GM23338 (cell line): ENCODE measurements at regions not wholly inside any gene's neighbourhood (a gene's known extent, or its start where the extent isn't known, plus 50 kb on each side); places are given as distances from the start of the nearest gene placed in this dataset.

Experiments used
- ATAC-seq: fragments of 200-7000 bp; cut with Tn5 transposase; 3 replicates; pipeline ENCODE4 v1.9.1; 2020
- DNase-seq: peaks from one replicate; pipeline ENCODE4 v3.0.0-alpha.2; 2015; ENCODE audit warnings: low spot score
- H2AFZ ChIP-seq: fragments of 200-600 bp; sonication (generic); 2 replicates; pipeline ENCODE4 v1.8.0; 2016; ENCODE audit warnings: antibody characterized with exemption, mild to moderate bottlenecking, moderate library complexity
- H3F3A ChIP-seq: fragments of 200-600 bp; sonication (generic); replicated peaks from 2 replicates; pipeline ENCODE4 v1.8.0; 2017; ENCODE audit warnings: antibody characterized with exemption, mixed run types, low read depth
- H3K27ac ChIP-seq: fragments of 200-600 bp; sonication (generic); 2 replicates; pipeline ENCODE4 v1.6.1; 2016; ENCODE audit warnings: low read depth
- H3K27me3 ChIP-seq: fragments of 200-600 bp; sonication (generic); 2 replicates; pipeline ENCODE4 v1.8.0; 2016; ENCODE audit warnings: mild to moderate bottlenecking, mixed run types, moderate library complexity; ENCODE audit not compliant: insufficient read depth
- H3K36me3 ChIP-seq: fragments of 200-600 bp; sonication (generic); 2 replicates; pipeline ENCODE4 v1.8.0; 2016; ENCODE audit warnings: mild to moderate bottlenecking; ENCODE audit not compliant: insufficient read depth
- H3K4me1 ChIP-seq: fragments of 200-600 bp; sonication (generic); 2 replicates; pipeline ENCODE4 v1.8.0; 2016; ENCODE audit warnings: mild to moderate bottlenecking, moderate library complexity; ENCODE audit not compliant: insufficient read depth
- H3K4me2 ChIP-seq: fragments of 200-600 bp; sonication (generic); 2 replicates; pipeline ENCODE4 v1.7.1; 2017; ENCODE audit warnings: mixed run types
- H3K4me3 ChIP-seq: fragments of 200-600 bp; sonication (generic); 2 replicates; pipeline ENCODE4 v1.6.1; 2016; ENCODE audit warnings: mixed run types
- H3K79me2 ChIP-seq: fragments of 200-600 bp; sonication (generic); replicated peaks from 2 replicates; pipeline ENCODE4 v1.8.0; 2017; ENCODE audit warnings: mild to moderate bottlenecking; ENCODE audit not compliant: insufficient read depth
- H3K9me2 ChIP-seq: fragments of 200-600 bp; sonication (generic); 2 replicates; pipeline ENCODE4 v1.8.0; 2017; ENCODE audit not compliant: insufficient read depth
- H4K20me1 ChIP-seq: fragments of 200-600 bp; sonication (generic); replicated peaks from 2 replicates; pipeline ENCODE4 v1.8.0; 2017; ENCODE audit warnings: mild to moderate bottlenecking; ENCODE audit not compliant: insufficient read depth
- H3K27ac Mint-ChIP-seq: 2 replicates; pipeline ENCODE4 v1.8.0; 2020; ENCODE audit warnings: inconsistent platforms, mild to moderate bottlenecking, moderate library complexity, mixed read lengths
- H3K27me3 Mint-ChIP-seq: 3 replicates; pipeline ENCODE4 v1.8.0; 2022; ENCODE audit warnings: low read depth, mild to moderate bottlenecking, moderate library complexity, mixed read lengths, inconsistent platforms; ENCODE audit not compliant: insufficient read depth, poor library complexity
- H3K36me3 Mint-ChIP-seq: 3 replicates; pipeline ENCODE4 v1.8.0; 2021; ENCODE audit warnings: low read depth, mild to moderate bottlenecking, inconsistent platforms, moderate library complexity, mixed read lengths
- H3K4me1 Mint-ChIP-seq: 3 replicates; pipeline ENCODE4 v1.8.0; 2020; ENCODE audit warnings: mild to moderate bottlenecking, inconsistent platforms, mixed read lengths
- H3K4me3 Mint-ChIP-seq: 3 replicates; pipeline ENCODE4 v1.8.0; 2021; ENCODE audit warnings: moderate library complexity, mild to moderate bottlenecking, inconsistent platforms, mixed read lengths
- H3K9me3 Mint-ChIP-seq: 3 replicates; pipeline ENCODE4 v1.8.0; 2020; ENCODE audit warnings: moderate library complexity, mild to moderate bottlenecking, inconsistent platforms, mixed read lengths
- CREB1 ChIP-seq: fragments of 250-450 bp; sonication (Bioruptor Pico); IDR thresholded peaks from 2 replicates; pipeline ENCODE4 v1.5.0; 2020; ENCODE audit warnings: low read depth, mild to moderate bottlenecking, moderate library complexity
- EZH2phosphoT487 ChIP-seq: fragments of 200-600 bp; sonication (generic); IDR thresholded peaks from one replicate; pipeline ENCODE4 v1.8.1; 2018; ENCODE audit warnings: antibody characterized with exemption; ENCODE audit not compliant: unreplicated experiment
- JUNB ChIP-seq: IDR thresholded peaks from one replicate; pipeline ENCODE4 v1.6.1; 2016; ENCODE audit warnings: antibody characterized with exemption; ENCODE audit not compliant: unreplicated experiment
- NANOG ChIP-seq: IDR thresholded peaks from 2 replicates; pipeline ENCODE4 v1.6.1; 2016; ENCODE audit warnings: antibody characterized with exemption, borderline replicate concordance
- STAT1 ChIP-seq: IDR thresholded peaks from one replicate; pipeline ENCODE4 v1.6.1; 2016; ENCODE audit warnings: antibody characterized with exemption; ENCODE audit not compliant: unreplicated experiment
- ZNF114 ChIP-seq: fragments of 250-450 bp; sonication (Bioruptor Pico); IDR thresholded peaks from 2 replicates; pipeline ENCODE4 v1.5.0; 2020; ENCODE audit warnings: mild to moderate bottlenecking, moderate library complexity
- ZNF331 ChIP-seq: fragments of 250-450 bp; sonication (Bioruptor Pico); IDR thresholded peaks from 2 replicates; pipeline ENCODE4 v1.5.0; 2020; ENCODE audit warnings: low read depth, mild to moderate bottlenecking, moderate library complexity
- TF ChIP-seq, protein P1 (sequence below), 2 experiments: fragments of 200-600 bp in 1 of 2; sonication (generic) in 1 of 2; conservative IDR thresholded peaks; 2 replicates each; pipeline versions ENCODE4 v1.5.1 to v1.6.1; 2016 to 2017; ENCODE audit warnings: antibody characterized with exemption in 2 of 2, low read depth in 2 of 2, mild to moderate bottlenecking in 2 of 2, moderate library complexity in 1 of 2
- TF ChIP-seq, protein P2 (sequence below): IDR thresholded peaks from one replicate; pipeline ENCODE4 v1.6.1; 2018; ENCODE audit warnings: antibody characterized with exemption; ENCODE audit not compliant: unreplicated experiment
- TF ChIP-seq, protein P3 (sequence below): IDR thresholded peaks from 2 replicates; pipeline ENCODE4 v1.6.1; 2016; ENCODE audit warnings: antibody characterized with exemption
- TF ChIP-seq, protein P4 (sequence below): fragments of 250-450 bp; sonication (Bioruptor Pico); IDR thresholded peaks from 2 replicates; pipeline ENCODE4 v1.5.0; 2020; ENCODE audit warnings: mild to moderate bottlenecking, moderate library complexity

DNA sequence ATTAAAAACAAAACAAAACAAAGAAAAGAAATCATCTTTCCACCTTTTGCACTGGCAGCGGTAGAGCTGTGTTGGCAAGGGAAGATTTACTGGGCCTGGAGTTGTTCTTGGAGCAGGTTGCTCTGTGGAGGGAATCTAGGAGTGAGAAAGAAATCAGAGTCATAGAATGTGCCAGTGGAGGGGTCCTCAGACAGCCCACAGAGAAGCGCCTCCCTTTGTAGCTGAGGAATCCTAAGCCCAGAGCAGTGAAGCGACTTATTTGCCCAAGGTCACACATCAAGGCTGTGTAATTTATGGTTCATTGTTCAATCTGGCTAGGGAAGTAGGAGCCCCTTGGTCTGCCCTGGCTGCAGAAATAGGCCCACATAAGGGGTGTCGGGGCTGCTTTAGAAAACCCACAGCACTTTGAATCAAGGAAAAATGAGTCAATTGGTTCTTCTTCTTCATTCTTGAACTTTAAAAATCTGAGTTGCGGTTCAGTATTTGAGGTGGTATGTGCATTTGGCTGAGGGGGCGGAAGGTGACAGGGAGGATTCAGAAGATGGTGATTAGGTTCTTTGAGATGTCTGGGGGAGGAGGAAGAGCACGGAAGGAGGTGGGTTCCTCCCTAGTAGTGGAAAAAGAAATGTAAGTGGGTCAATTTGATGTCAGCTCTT lies 253.7 kb downstream of the PTEN start:
- Histone ChIP-seq H3K4me1 (peaks cover 26% of the 10 kb centered on the region), H3K9me2 (peaks cover 5% of the 10 kb centered on the region), H3F3A (no peaks in the 10 kb centered on the region), H3K79me2 (no peaks in the 10 kb centered on the region), H3K27ac (no peak overlapping the region), H4K20me1 (no peaks in the 10 kb centered on the region), H3K4me3 (no peak overlapping the region), H2AFZ (peak overlapping the region; percentile 72), H3K36me3 (no peaks in the 10 kb centered on the region), H3K27me3 (no peaks in the 10 kb centered on the region), H3K4me2 (no peak overlapping the region)
- no peak for TF ChIP-seq JUNB
- TF ChIP-seq, protein P1, sequence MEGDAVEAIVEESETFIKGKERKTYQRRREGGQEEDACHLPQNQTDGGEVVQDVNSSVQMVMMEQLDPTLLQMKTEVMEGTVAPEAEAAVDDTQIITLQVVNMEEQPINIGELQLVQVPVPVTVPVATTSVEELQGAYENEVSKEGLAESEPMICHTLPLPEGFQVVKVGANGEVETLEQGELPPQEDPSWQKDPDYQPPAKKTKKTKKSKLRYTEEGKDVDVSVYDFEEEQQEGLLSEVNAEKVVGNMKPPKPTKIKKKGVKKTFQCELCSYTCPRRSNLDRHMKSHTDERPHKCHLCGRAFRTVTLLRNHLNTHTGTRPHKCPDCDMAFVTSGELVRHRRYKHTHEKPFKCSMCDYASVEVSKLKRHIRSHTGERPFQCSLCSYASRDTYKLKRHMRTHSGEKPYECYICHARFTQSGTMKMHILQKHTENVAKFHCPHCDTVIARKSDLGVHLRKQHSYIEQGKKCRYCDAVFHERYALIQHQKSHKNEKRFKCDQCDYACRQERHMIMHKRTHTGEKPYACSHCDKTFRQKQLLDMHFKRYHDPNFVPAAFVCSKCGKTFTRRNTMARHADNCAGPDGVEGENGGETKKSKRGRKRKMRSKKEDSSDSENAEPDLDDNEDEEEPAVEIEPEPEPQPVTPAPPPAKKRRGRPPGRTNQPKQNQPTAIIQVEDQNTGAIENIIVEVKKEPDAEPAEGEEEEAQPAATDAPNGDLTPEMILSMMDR (conservative IDR thresholded peaks at IDR 0.05; ENCODE audit: low read depth in 2 of 2), result no peak
- no peak for TF ChIP-seq STAT1
- no peak for TF ChIP-seq ZNF331 (CRISPR knock-in tag)
- no peak for TF ChIP-seq NANOG
- no peak for TF ChIP-seq CREB1 (CRISPR knock-in tag)
- TF ChIP-seq, protein P2, sequence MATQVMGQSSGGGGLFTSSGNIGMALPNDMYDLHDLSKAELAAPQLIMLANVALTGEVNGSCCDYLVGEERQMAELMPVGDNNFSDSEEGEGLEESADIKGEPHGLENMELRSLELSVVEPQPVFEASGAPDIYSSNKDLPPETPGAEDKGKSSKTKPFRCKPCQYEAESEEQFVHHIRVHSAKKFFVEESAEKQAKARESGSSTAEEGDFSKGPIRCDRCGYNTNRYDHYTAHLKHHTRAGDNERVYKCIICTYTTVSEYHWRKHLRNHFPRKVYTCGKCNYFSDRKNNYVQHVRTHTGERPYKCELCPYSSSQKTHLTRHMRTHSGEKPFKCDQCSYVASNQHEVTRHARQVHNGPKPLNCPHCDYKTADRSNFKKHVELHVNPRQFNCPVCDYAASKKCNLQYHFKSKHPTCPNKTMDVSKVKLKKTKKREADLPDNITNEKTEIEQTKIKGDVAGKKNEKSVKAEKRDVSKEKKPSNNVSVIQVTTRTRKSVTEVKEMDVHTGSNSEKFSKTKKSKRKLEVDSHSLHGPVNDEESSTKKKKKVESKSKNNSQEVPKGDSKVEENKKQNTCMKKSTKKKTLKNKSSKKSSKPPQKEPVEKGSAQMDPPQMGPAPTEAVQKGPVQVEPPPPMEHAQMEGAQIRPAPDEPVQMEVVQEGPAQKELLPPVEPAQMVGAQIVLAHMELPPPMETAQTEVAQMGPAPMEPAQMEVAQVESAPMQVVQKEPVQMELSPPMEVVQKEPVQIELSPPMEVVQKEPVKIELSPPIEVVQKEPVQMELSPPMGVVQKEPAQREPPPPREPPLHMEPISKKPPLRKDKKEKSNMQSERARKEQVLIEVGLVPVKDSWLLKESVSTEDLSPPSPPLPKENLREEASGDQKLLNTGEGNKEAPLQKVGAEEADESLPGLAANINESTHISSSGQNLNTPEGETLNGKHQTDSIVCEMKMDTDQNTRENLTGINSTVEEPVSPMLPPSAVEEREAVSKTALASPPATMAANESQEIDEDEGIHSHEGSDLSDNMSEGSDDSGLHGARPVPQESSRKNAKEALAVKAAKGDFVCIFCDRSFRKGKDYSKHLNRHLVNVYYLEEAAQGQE, result no peak
- TF ChIP-seq, protein P3, sequence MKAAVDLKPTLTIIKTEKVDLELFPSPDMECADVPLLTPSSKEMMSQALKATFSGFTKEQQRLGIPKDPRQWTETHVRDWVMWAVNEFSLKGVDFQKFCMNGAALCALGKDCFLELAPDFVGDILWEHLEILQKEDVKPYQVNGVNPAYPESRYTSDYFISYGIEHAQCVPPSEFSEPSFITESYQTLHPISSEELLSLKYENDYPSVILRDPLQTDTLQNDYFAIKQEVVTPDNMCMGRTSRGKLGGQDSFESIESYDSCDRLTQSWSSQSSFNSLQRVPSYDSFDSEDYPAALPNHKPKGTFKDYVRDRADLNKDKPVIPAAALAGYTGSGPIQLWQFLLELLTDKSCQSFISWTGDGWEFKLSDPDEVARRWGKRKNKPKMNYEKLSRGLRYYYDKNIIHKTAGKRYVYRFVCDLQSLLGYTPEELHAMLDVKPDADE, result no peak
- no peak for TF ChIP-seq ZNF114 (CRISPR knock-in tag)
- TF ChIP-seq EZH2phosphoT487, result no peak
- TF ChIP-seq, protein P4, sequence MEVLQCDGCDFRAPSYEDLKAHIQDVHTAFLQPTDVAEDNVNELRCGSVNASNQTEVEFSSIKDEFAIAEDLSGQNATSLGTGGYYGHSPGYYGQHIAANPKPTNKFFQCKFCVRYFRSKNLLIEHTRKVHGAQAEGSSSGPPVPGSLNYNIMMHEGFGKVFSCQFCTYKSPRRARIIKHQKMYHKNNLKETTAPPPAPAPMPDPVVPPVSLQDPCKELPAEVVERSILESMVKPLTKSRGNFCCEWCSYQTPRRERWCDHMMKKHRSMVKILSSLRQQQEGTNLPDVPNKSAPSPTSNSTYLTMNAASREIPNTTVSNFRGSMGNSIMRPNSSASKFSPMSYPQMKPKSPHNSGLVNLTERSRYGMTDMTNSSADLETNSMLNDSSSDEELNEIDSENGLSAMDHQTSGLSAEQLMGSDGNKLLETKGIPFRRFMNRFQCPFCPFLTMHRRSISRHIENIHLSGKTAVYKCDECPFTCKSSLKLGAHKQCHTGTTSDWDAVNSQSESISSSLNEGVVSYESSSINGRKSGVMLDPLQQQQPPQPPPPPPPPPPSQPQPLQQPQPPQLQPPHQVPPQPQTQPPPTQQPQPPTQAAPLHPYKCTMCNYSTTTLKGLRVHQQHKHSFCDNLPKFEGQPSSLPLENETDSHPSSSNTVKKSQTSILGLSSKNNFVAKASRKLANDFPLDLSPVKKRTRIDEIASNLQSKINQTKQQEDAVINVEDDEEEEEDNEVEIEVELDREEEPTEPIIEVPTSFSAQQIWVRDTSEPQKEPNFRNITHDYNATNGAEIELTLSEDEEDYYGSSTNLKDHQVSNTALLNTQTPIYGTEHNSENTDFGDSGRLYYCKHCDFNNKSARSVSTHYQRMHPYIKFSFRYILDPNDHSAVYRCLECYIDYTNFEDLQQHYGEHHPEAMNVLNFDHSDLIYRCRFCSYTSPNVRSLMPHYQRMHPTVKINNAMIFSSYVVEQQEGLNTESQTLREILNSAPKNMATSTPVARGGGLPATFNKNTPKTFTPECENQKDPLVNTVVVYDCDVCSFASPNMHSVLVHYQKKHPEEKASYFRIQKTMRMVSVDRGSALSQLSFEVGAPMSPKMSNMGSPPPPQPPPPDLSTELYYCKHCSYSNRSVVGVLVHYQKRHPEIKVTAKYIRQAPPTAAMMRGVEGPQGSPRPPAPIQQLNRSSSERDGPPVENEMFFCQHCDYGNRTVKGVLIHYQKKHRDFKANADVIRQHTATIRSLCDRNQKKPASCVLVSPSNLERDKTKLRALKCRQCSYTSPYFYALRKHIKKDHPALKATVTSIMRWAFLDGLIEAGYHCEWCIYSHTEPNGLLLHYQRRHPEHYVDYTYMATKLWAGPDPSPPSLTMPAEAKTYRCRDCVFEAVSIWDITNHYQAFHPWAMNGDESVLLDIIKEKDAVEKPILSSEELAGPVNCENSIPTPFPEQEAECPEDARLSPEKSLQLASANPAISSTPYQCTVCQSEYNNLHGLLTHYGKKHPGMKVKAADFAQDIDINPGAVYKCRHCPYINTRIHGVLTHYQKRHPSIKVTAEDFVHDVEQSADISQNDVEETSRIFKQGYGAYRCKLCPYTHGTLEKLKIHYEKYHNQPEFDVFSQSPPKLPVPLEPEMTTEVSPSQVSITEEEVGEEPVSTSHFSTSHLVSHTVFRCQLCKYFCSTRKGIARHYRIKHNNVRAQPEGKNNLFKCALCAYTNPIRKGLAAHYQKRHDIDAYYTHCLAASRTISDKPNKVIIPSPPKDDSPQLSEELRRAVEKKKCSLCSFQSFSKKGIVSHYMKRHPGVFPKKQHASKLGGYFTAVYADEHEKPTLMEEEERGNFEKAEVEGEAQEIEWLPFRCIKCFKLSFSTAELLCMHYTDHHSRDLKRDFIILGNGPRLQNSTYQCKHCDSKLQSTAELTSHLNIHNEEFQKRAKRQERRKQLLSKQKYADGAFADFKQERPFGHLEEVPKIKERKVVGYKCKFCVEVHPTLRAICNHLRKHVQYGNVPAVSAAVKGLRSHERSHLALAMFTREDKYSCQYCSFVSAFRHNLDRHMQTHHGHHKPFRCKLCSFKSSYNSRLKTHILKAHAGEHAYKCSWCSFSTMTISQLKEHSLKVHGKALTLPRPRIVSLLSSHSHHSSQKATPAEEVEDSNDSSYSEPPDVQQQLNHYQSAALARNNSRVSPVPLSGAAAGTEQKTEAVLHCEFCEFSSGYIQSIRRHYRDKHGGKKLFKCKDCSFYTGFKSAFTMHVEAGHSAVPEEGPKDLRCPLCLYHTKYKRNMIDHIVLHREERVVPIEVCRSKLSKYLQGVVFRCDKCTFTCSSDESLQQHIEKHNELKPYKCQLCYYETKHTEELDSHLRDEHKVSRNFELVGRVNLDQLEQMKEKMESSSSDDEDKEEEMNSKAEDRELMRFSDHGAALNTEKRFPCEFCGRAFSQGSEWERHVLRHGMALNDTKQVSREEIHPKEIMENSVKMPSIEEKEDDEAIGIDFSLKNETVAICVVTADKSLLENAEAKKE (CRISPR knock-in tag), result no peak
- no peaks in the 10 kb centered on the region for H3K9me3 Mint-ChIP-seq
- peaks cover 4% of the 10 kb centered on the region for H3K27me3 Mint-ChIP-seq
- no peak overlapping the region for H3K27ac Mint-ChIP-seq
- DNase-seq (no peak), ATAC-seq (no peak)
- H3K36me3 Mint-ChIP-seq, result no peaks in the 10 kb centered on the region
- H3K4me1 Mint-ChIP-seq, result peaks cover 9% of the 10 kb centered on the region
- no peak overlapping the region for H3K4me3 Mint-ChIP-seq
